Lower lobe of right lung (tissue), 2 donors: ENCODE measurements at regions not wholly inside any gene's neighbourhood (a gene's known extent, or its start where the extent isn't known, plus 50 kb on each side); places are given as distances from the start of the nearest gene placed in this dataset.

ENCODE experiments used
- ATAC-seq, 2 donors: fragments of 200-7000 bp; cut with Tn5 transposase; one replicate each; pipeline ENCODE4 v1.9.1; 2020 to 2022; ENCODE audit warnings: mild to moderate bottlenecking in 2 of 2, moderate library complexity in 2 of 2
- DNase-seq: peaks from one replicate; pipeline ENCODE4 v3.0.0-alpha.2; 2020
- H3K27ac ChIP-seq: fragments of 200-600 bp; one replicate; pipeline ENCODE4 v1.8.0; 2022
- H3K27me3 ChIP-seq: fragments of 200-600 bp; one replicate; pipeline ENCODE4 v1.8.0; 2022; ENCODE audit warnings: low read depth
- H3K36me3 ChIP-seq: fragments of 200-600 bp; one replicate; pipeline ENCODE4 v1.8.0; 2022; ENCODE audit warnings: mild to moderate bottlenecking
- H3K4me1 ChIP-seq: fragments of 200-600 bp; one replicate; pipeline ENCODE4 v1.8.0; 2022
- H3K4me3 ChIP-seq: fragments of 200-600 bp; one replicate; pipeline ENCODE4 v1.8.0; 2022; ENCODE audit warnings: mild to moderate bottlenecking
- H3K9me3 ChIP-seq: fragments of 200-600 bp; one replicate; pipeline ENCODE4 v1.8.0; 2022
- intact Hi-C: fragments of 100-400 bp; cut with DNase I; formaldehyde crosslinking; loops from one replicate; pipeline ENCODE4 v1.11.0; 2022
- TF ChIP-seq, protein P1 (sequence below): fragments of 200-600 bp; IDR thresholded peaks from one replicate; pipeline ENCODE4 v1.8.0; 2022; ENCODE audit warnings: antibody characterized with exemption, mild to moderate bottlenecking
- donor health status: DM: no; HTN: yes; CAD: no; lungs with severe emphysema.

DNA sequence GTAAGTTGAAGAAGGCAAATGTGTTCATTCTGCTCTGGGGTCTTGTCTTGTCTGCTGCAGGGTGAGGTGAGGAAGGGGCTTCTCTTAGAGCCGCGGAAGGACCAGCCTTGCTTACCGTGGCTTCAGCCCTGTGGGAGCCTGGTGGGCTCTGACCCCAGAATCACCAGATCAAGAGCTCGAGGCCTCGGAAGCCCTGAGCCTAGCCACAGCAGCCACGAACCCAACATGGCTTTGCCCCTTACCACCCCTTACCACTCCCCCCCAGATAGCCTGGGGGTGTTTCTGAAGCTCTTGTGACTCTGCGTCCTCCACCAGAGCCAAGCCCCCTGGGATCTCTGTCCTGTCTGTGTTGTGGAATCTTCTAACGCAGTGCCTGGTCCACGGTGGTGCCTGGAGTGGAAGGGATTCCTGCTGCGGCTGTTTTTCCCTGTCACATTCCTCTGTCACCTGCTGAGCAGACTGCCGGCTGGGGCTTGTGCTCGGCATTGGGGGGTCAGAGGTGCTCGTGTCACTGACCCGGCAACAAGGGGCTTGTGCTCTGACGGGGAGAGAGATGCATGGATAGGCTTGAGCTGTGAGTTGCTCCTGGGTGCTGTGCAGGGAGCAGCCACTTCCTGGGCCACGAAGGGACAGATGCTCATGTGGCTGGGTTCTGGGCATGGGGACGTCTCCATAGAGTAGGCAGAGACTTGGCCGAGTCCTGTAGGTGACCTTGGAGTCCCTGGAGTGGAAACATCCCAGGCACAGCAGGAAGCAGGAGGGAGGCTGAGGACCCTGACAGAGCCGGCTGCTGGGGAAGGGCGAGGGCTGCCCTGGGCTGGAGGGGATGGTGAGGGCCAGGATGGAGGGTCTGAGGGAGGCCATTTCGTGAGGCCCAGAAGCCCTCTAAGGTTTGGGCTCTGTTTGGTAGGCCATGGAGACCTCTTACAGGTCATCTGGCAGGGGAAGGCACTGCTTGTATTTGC lies 316.0 kb downstream of the QKI start:
- Histone ChIP-seq H3K27ac (no peak overlapping the region), H3K4me3 (no peak overlapping the region), H3K36me3 (no peaks in the 10 kb centered on the region), H3K27me3 (no peaks in the 10 kb centered on the region), H3K4me1 (no peaks in the 10 kb centered on the region), H3K9me3 (no peaks in the 10 kb centered on the region)
- intact Hi-C loops, result no loop called here
- TF ChIP-seq, protein P1, sequence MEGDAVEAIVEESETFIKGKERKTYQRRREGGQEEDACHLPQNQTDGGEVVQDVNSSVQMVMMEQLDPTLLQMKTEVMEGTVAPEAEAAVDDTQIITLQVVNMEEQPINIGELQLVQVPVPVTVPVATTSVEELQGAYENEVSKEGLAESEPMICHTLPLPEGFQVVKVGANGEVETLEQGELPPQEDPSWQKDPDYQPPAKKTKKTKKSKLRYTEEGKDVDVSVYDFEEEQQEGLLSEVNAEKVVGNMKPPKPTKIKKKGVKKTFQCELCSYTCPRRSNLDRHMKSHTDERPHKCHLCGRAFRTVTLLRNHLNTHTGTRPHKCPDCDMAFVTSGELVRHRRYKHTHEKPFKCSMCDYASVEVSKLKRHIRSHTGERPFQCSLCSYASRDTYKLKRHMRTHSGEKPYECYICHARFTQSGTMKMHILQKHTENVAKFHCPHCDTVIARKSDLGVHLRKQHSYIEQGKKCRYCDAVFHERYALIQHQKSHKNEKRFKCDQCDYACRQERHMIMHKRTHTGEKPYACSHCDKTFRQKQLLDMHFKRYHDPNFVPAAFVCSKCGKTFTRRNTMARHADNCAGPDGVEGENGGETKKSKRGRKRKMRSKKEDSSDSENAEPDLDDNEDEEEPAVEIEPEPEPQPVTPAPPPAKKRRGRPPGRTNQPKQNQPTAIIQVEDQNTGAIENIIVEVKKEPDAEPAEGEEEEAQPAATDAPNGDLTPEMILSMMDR, result no peak
- ATAC-seq (peak in 1 of 2 donors; percentile 18), DNase-seq (no peak)

DNA sequence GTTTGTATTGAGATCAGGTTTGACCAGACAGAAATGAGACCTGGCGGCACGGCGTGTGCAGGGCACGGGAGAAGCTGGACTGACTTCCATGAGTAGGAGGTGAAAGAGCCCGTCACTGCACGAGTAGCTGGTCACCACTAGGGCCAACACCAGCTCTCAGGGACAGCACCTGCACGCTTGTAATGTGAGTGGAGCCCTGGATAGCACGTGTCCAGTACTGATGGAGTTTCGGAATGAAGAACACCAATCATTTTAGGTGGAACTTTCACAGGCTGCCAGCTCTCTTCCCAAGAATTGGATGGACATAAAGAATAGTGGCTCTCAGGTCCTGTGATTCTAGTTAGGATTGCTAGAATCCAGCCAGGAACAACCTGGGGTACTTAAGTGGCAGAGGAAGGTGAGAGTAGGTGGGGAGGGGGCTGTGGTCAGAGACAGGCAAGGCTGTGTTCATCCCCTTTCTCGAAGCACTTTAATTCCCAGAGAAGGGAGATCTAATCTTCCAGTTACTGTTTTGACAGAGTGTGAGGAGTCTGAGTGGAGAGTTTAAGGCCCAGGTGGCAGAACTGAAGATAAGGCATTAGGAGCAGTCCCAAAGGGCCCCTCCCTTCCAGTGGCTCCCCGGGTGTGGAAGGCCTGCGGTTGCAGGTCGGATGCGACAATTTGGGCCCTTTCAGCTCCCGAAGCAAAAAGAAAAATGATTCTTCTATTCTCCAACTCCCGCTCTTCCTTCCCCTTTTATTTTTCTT lies 314.8 kb downstream of the QKI start:
- no peak for ATAC-seq

DNA sequence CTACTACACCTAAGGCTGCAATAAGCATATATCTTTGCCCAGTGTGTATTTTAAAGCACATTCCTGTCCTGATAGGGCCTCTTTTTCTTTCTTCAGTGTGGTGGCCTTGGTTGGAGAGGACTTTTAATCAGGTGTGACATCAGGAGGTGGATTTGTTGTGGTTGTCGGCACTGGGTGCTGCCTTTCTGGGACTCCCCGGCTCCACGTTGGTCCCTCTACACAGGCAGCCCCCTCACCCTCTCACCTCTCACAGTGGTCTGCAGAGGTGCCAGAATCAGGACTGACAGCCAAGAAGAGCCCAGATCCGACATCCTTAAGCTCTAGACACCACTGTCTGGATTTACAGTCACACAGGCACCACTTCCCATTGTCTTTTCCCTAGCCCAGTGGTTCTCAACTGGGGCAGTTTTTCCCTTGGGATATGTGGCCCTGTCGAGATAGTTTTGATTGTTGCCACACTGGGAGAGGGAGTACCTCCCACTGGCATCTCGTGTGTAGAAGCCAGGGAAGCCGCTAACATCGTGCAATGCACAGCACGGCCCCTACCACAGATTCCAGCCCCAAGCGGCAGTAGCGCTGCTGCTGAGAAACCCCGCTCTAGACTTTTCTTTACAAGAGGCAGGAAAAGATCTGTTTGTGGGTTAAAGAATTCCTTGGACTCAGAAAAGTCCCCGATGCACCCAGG lies 314.1 kb downstream of the QKI start:
- no peaks in the 10 kb centered on the region for H3K4me1 ChIP-seq
- no peaks in the 10 kb centered on the region for H3K9me3 ChIP-seq
- intact Hi-C loops, result no loop called here
- no peak for DNase-seq
- no peak overlapping the region for H3K27ac ChIP-seq
- H3K27me3 ChIP-seq, result no peaks in the 10 kb centered on the region
- H3K4me3 ChIP-seq, result no peak overlapping the region
- H3K36me3 ChIP-seq, result no peaks in the 10 kb centered on the region
- ATAC-seq, result no peak
- TF ChIP-seq, protein P1, result no peak

More for the DNA sequence above, 314.8 kb downstream of the QKI start:
- Histone ChIP-seq H3K27ac (no peak overlapping the region), H3K9me3 (no peaks in the 10 kb centered on the region), H3K4me3 (no peak overlapping the region), H3K4me1 (no peaks in the 10 kb centered on the region), H3K36me3 (no peaks in the 10 kb centered on the region), H3K27me3 (no peaks in the 10 kb centered on the region)
- DNase-seq, result no peak
- TF ChIP-seq, protein P1, result no peak
- intact Hi-C loops, result no loop called here

DNA sequence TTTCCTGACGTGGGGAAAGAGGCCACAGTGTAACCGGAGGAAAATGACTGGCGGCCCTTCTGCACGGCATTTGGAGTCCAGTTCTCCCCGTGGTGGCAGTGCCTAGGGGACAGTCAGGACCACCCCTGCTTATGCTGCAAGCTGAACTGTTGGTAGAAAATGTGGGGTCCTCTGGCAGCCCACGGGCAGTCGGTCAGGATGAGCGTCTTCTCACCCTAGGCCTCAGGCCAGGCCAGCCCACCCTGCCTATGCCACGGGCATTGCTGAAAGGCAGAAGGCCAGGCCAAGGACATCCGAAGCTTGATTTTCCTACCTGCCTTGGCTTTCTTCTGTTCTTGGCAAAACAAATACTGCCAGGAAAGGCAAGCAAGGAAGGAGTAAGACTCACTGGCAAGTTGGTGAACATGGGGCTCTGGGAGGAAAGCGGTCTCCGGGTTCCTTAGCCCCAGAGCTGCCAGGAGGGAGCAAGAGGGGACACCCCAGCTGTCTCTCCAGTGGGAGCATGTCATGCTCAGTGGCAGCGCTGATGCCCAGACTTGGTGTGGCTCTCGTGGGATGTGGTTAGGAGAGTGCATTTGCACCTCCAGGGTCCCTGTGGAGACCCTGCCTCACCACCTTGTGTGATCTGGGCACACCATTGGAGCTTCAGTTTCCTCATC lies 311.6 kb downstream of the QKI start:
- DNase-seq (no peak), ATAC-seq (no peak)
- Histone ChIP-seq H3K9me3 (no peaks in the 10 kb centered on the region), H3K27ac (no peak overlapping the region), H3K27me3 (no peaks in the 10 kb centered on the region), H3K36me3 (no peaks in the 10 kb centered on the region), H3K4me3 (no peak overlapping the region), H3K4me1 (no peaks in the 10 kb centered on the region)
- TF ChIP-seq, protein P1, result no peak
- intact Hi-C loops, result no loop called here
